GM19324 (cell line): ENCODE measurements at regions not wholly inside any gene's neighbourhood (a gene's known extent, or its start where the extent isn't known, plus 50 kb on each side); places are given as distances from the start of the nearest gene placed in this dataset.
"Not testable (repeated sequence)": the region's sequence is repeated elsewhere in the genome, so short reads cannot be mapped to it uniquely, and the experiment has no call there.

Experiments used
- ATAC-seq: cut with Tn5 transposase; IDR thresholded peaks from one replicate; pipeline ENCODE4 v1.9.1; 2021; ENCODE audit warnings: mild to moderate bottlenecking, moderate library complexity; ENCODE audit not compliant: unreplicated experiment, low FRiP score

DNA sequence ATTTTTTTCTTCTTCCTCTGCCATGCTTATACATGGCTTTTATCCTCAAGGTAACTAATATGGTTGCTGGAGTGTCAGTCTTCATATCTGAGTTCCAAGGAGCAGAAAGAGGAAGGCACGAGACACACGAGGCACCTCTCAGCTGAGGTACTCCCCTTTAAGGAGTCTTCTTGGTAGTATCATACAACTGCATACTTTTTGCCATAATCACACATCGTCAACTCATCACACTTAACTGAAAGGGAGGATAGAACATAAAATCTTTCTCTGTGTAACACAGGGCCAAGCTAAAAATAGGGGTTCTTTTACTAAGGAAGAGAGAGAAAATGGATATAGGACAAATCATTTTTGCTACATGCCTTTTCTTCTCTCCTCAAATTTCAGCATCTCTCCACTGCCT, 104.2 kb downstream of the OXSM start:
- ATAC-seq, result no peak

- ATAC-seq, result no peak
These were observed 105.1 kb downstream of the OXSM start for GRCh38 chr3:25895031-25895430.

GRCh38 chr3:25895443-25895842, 105.6 kb downstream of the OXSM start:
- ATAC-seq, result no peak

- ATAC-seq, result peak; percentile 78
These were observed 107.1 kb downstream of the OXSM start for GRCh38 chr3:25897019-25897418.

DNA sequence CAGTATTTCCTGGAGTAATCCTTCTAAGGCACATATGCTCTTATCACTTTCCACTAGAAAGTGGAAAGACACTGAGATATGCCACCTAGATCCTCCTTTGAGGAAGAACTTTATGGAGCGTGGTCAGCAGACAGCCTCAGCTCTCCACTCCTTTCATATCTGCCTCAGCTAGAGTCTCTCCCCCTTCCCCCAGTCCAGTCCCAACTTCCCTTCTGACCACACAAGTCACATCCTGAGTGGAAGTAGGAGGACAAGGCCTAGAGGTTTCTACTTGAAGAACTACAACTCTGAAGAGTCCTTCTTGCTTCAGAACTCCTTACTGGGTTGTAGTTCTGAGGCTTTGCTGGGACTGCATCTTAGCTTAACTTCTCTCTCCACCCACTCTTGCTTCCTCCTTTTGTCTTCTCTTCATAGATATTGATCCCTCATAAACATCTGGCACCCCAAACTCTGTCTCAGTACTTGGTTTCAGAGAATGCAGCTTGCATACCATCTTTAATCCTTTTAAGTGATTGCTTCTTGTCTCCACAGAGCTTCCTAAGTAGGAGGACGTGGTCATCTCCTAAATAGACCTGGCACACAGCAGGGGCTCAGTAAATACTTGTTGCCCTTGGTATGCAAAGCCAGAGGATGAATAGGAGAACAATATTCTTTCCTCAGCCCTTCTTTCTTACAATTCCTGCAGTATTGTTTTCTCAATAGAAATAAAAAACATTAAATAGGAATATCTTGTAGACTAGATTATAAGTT, 109.6 kb downstream of the OXSM start:
- no peak for ATAC-seq

GRCh38 chr3:25900161-25900560, 110.3 kb downstream of the OXSM start:
- ATAC-seq, result no peak

DNA sequence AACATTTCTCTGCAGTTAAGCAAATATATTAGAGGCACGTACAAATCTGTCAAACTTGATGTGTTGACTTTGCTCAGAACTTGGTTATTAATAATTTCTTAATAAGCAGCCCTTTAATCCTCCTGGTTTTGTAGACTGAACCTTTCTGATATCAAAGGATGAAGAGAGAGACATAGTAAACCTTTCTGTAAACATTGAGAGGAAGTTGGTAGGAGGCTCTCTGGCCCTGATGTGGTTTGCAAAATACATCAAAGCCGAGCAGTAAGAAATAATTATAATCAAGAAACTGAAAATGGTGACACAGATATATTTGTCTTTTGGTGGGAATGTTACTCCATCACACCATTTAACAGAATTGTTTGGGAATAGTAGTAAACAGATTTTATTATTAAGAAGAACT, 111.9 kb downstream of the OXSM start:
- ATAC-seq, result no peak

GRCh38 chr3:25902586-25902985, 112.7 kb downstream of the OXSM start:
- ATAC-seq, result no peak

- ATAC-seq, result no peak
These were observed 113.7 kb downstream of the OXSM start for GRCh38 chr3:25903371-25904129.

- no peak for ATAC-seq
These were observed 114.3 kb downstream of the OXSM start for GRCh38 chr3:25904206-25904605.

DNA sequence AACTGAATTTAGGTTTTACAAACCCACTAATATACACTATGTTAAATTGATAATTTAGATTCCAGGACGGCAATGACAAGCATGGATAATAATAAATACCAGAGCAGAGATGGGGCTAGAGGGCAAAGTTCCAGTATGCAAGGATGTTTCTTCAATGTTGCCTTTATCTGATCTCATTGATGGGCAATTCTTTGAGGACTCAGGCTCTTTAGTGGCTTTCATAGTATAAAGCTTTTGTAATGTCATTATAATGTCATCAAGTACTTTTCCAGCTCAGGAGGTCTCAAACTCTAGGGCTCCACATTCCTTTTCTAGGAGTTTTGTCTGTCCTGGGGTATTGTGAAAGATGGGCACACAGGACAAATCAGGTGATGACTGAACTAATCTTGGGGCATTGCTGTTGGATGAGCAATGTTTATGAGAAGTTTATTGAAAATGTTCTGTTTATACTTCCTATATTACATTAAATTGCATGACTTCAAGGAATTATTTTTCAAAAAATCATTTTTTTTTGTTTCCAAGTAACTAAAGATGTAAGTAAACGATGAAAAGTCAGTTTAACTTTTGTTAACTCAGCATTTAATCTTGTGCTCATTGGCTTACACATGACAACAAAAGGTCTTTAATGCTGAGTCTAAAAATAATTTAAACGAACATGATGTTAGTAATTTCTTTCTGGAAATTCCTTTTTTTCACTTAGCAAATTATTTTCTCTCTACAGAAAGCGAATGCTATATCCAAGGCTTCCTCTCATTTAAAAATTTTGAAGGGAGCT, 116.4 kb downstream of the OXSM start:
- ATAC-seq, result no peak

DNA sequence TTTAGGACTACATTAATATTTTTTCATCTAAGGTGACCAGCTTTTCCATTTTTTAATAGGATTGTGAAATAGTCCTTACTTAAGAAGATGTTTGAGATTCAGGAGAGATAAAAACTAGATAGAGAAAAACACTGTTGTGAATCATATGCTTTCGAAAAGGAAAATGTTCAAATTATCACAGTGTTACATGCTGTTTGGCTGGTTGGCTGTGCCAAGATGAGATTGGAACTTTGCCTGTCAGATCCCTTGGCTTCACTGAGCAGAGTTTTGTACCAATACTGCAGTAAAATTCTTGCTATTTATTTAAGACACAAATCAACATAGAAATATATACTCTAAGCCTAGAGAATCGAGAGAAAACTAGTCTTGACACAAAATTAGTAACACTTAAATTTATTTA, 117.2 kb downstream of the OXSM start:
- no peak for ATAC-seq

DNA sequence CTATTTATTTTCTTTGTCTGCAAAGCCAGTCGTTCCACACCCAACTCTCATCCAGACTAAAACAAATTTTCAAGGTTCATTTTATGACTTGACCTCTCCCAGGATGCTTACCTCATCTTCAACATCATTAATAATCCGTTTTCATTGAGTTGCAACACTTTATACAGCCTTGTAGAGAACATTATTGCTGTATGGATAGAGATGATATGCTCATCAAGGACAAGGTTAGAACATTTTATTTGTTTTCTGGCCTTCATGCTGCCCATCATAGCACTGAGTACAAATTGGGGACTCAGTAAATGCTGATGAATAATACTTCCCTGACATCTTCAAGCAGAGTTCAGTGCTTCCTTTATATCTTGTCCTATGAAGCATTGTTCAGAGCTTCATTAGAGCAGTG, 120.2 kb downstream of the OXSM start:
- no peak for ATAC-seq

DNA sequence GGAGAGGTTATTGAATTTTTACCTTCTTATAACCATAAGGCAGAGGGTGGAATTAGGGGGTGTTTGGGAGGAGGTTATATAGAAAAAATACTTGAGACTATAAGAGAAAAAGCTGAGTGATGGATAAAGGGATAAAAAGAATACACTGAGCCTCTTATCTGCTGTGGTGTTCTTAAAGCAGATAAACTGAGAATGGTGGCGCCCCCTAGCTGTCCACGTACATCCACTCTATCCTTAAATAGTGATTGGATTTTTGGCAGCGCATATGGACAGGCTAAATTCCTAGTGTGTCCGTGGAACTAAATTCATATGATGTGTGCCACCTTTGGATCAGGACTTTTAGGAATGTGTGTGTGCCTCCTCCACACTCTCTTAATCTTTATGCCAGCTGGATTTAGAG, 121.1 kb downstream of the OXSM start:
- ATAC-seq, result no peak

GRCh38 chr3:25911525-25912295, 121.8 kb downstream of the OXSM start:
- ATAC-seq, result no peak

DNA sequence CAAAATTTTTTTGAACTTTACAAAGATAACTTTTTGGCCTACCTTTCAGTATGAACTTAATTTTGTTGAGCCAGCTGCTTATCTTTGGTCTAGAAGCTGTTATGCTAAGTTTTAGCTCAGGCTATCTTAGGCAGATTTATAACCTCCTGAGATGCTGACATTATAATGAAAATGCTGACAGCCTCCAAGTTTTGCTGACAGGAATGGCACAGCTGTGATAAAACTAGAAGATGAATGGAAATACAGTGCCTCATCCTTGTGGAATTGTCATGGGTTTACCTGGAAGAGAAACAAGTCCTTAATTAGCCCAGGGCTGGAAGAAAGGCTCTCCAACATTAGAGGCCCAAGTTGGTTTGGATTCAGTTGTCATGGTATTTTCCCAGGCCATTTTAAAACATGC, 123.3 kb downstream of the OXSM start:
- ATAC-seq, result no peak

GRCh38 chr3:25915673-25916072, 125.8 kb downstream of the OXSM start:
- ATAC-seq, result no peak

DNA sequence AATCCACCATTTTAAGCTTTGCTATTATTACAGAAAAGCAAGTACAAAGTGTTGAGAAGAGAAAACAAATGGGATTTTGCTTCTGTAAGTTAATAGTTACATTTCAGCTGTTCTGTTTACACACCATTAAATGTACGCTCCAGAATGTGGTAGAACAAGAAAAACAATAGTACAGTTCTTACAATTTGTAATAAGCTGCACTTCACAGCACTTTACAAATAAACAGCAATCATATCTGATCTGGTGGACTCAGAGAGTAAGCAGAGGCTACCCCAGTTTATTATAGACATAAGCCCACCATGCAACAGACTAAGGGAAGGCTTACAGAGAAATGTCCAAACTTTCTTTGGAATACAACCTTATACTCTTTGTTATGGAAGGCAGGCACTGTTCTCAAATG, 126.4 kb downstream of the OXSM start:
- no peak for ATAC-seq

GRCh38 chr3:25931967-25932366, 142.1 kb downstream of the OXSM start:
- ATAC-seq, result not testable (repeated sequence)

DNA sequence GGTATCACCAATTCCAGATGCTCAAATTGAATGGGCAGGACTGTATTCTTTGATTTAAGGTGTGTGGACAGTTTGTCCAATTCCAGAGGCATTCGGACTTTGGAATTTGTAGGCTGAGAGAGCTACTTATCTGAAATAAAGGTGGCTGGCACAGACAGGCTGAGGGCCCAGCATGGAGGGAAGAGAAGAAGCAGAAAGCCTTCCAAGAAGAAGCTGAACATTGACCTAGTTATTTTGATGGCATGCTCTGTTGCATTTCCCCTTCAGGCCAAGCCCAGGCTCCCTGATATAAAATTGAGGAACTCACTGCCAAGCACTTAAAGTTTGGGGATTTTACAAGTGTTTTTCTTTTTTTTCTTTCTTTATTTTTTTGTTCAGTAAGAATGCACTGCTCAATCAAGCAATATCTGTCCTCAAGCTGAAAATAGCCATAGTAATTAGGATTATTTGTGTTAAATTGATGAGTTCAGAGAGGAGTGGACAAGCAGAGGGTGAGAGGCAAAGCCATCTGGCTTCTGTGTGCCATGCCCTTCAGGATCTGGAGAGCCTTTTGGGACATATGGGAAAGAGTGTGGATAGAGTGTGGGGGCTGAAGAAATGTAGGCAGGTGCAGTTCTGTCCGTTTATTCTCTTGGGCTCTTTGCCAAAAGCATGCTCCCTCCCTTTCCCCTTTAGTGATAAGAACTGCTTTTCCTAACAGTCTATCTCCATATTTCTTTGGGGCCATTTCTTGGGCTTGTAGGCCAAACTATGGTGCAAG, 148.9 kb downstream of the OXSM start:
- ATAC-seq, result no peak
